H1 (cell line): ENCODE measurements at regions not wholly inside any gene's neighbourhood (a gene's known extent, or its start where the extent isn't known, plus 50 kb on each side); places are given as distances from the start of the nearest gene placed in this dataset.
A peak's percentile ranks its signal among the peaks of the same experiment; 100 is the strongest.

Experiments
- CBX8 ChIP-seq: fragments of 300-800, 300-1000 bp; sonication (generic); IDR thresholded peaks from 2 replicates; pipeline ENCODE4 v1.7.1; 2016; ENCODE audit warnings: low read depth, low read length, borderline replicate concordance
- GABPA ChIP-seq: IDR thresholded peaks from 2 replicates; pipeline ENCODE4 v1.6.1; 2011; ENCODE audit warnings: mild to moderate bottlenecking, low read length, moderate library complexity, borderline replicate concordance; ENCODE audit not compliant: insufficient read depth
- HDAC6 ChIP-seq: IDR thresholded peaks from one replicate; pipeline ENCODE4 v1.7.1; 2012; ENCODE audit warnings: low read depth, mild to moderate bottlenecking, inconsistent platforms, low read length, moderate library complexity
- JUND ChIP-seq: IDR thresholded peaks from 2 replicates; pipeline ENCODE4 v1.6.1; 2011; ENCODE audit warnings: mild to moderate bottlenecking, improper control_type of control experiment, low read length
- POLR2AphosphoS5 ChIP-seq: IDR thresholded peaks from 2 replicates; pipeline ENCODE4 v1.6.1; 2011; ENCODE audit warnings: low read depth, low read length
- TAF1 ChIP-seq: IDR thresholded peaks from 2 replicates; pipeline ENCODE4 v1.6.1; 2011; ENCODE audit warnings: mild to moderate bottlenecking, low read depth, low read length
- USF2 ChIP-seq: IDR thresholded peaks from 2 replicates; pipeline ENCODE4 v1.6.1; 2011; ENCODE audit warnings: low read length, improper control_type of control experiment
- TF ChIP-seq, protein P1 (sequence below), 3 experiments: IDR thresholded peaks; 1 replicate in 2 of 3; 2 replicates in 1 of 3; pipeline versions ENCODE4 v1.5.1 to v1.6.1; 2011; ENCODE audit warnings: low read length in 3 of 3, mild to moderate bottlenecking in 3 of 3, inconsistent platforms in 2 of 3, low read depth in 1 of 3, moderate library complexity in 1 of 3; ENCODE audit not compliant: insufficient read depth in 1 of 3; ENCODE audit errors: control extremely low read depth in 1 of 3

DNA sequence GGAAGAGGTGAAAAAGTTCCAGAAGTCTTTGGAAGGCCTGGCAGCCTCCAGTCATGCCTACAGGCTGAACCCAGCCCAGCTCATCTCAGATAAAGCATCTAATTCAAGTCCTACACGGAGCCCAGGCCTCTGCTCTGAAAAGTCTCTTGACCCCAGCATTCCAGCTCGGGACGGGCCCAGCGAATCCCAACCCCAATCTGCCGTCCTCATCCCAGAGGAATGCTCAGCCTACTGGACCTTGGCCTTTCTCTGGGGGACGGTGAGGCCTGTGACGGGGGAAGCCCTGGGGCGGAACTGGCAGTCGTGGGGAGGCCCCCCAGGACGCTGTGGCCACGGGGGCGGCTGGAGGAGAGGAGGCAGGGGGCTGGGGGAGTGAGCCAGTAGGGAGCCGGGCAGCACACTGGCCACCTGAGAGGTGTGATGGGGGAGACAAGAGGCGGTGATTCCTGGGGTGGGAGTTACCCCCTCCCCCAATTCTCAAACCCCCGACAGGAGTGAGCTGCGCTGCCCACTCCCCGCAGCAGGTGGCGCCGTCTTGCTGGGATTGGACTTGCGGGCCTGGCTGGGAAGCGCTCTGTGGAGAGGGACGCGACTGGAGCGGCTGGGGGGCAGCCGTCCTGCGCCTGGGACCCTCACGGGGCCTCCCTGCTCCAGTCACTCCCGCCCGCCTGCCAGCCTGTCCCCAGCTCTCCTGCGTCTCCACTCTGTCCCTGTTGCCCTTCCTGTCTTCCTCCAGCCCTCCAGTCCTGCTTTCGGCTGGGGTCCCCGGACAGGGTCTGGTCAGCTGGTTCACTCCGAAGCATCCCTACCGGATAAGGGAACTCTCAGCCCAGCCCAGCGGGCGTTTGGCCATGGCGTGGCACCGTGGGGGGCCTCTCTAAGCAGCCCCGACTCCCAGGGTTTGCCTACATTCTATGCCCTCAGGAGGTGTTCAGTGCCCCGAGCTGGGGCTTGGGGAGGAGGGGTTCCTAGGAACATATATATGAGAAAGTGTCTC is 182.6 kb upstream of the HAAO start:
- no peak for TF ChIP-seq CBX8
- no peak for TF ChIP-seq USF2
- no peak for TF ChIP-seq POLR2AphosphoS5
- no peak for TF ChIP-seq TAF1
- TF ChIP-seq, protein P1, sequence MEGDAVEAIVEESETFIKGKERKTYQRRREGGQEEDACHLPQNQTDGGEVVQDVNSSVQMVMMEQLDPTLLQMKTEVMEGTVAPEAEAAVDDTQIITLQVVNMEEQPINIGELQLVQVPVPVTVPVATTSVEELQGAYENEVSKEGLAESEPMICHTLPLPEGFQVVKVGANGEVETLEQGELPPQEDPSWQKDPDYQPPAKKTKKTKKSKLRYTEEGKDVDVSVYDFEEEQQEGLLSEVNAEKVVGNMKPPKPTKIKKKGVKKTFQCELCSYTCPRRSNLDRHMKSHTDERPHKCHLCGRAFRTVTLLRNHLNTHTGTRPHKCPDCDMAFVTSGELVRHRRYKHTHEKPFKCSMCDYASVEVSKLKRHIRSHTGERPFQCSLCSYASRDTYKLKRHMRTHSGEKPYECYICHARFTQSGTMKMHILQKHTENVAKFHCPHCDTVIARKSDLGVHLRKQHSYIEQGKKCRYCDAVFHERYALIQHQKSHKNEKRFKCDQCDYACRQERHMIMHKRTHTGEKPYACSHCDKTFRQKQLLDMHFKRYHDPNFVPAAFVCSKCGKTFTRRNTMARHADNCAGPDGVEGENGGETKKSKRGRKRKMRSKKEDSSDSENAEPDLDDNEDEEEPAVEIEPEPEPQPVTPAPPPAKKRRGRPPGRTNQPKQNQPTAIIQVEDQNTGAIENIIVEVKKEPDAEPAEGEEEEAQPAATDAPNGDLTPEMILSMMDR (IDR thresholded peaks at IDR 0.05; ENCODE audit: control extremely low read depth in 1 of 3, insufficient read depth in 1 of 3, low read depth in 1 of 3, low read length in 3 of 3) = peak; percentile 85 to 91 (median 89)
- TF ChIP-seq HDAC6 = no peak
- TF ChIP-seq GABPA = peak; percentile 49; the same call in 1 of the 2 replicates
- no peak for TF ChIP-seq JUND
